ENCODE measurements at regions not wholly inside any gene's neighbourhood (a gene's known extent, or its start where the extent isn't known, plus 50 kb on each side); places are given as distances from the start of the nearest gene placed in this dataset.

GRCh38 chr2:67670747-67671183, 273.6 kb downstream of the ETAA1 start:
- H4K20me1 ChIP-seq (ENCODE audit: insufficient read depth, low read length), result no peaks in the 10 kb centered on the region
- Mint-ChIP-seq H3K27me3 (ENCODE audit: low read depth in 3 of 3) (peaks cover 0 to 6% (median 3%) of the 10 kb centered on the region in 3 donors), H3K36me3 (no peaks in the 10 kb centered on the region), H3K4me1 (no peaks in the 10 kb centered on the region), H3K27ac (no peak overlapping the region), H3K9me3 (peaks cover 0 to 3% (median 0%) of the 10 kb centered on the region in 7 donors), H3K4me3 (no peak overlapping the region)
- no peak overlapping the region for H3K4me2 ChIP-seq (replicated peaks; ENCODE audit: extremely low read depth, low read length, poor library complexity, severe bottlenecking)
- H3K9ac ChIP-seq (ENCODE audit: insufficient read depth, low read length, poor library complexity, severe bottlenecking), result no peak overlapping the region
- no peak for DNase-seq
- WGBS (ENCODE audit: insufficient coverage), result 89% methylated on average over 5 of the region's 6 CpGs
- H3K79me2 ChIP-seq (ENCODE audit: insufficient read depth, low read length), result no peaks in the 10 kb centered on the region
- H3K36me3 ChIP-seq (replicated peaks in 1 of 2; ENCODE audit: control insufficient read depth in 1 of 2, insufficient read depth in 2 of 2, low read length in 2 of 2), result no peaks in the 10 kb centered on the region
- no peaks in the 10 kb centered on the region for H3K4me1 ChIP-seq (ENCODE audit: control insufficient read depth in 1 of 2, insufficient read depth in 2 of 2, low read length in 2 of 2)
- no peak for TF ChIP-seq CTCF (IDR thresholded peaks at IDR 0.05)
- intact Hi-C loops (cut with micrococcal nuclease), result no loop called here
- no peak overlapping the region for H3K27ac ChIP-seq (ENCODE audit: low read depth in 1 of 2, low read length in 2 of 2)
- H3K4me3 ChIP-seq (replicated peaks in 1 of 3; ENCODE audit: low read depth in 2 of 3, low read length in 3 of 3), result no peak overlapping the region
- no peak overlapping the region for H2AFZ ChIP-seq (ENCODE audit: insufficient read depth, low read depth, low read length, poor library complexity, severe bottlenecking)
- no peaks in the 10 kb centered on the region for H3K27me3 ChIP-seq (ENCODE audit: control insufficient read depth in 2 of 2, insufficient read depth in 2 of 2, low read length in 2 of 2)
- no peaks in the 10 kb centered on the region for H3K9me3 ChIP-seq (replicated peaks in 1 of 2; ENCODE audit: control insufficient read depth in 1 of 2, insufficient read depth in 1 of 2, low read length in 2 of 2)

GRCh38 chr2:67671464-67672450, 274.6 kb downstream of the ETAA1 start:
- H3K9me3 ChIP-seq (replicated peaks in 1 of 2; ENCODE audit: control insufficient read depth in 1 of 2, insufficient read depth in 1 of 2, low read length in 2 of 2), result no peaks in the 10 kb centered on the region
- WGBS (ENCODE audit: insufficient coverage), result 89% methylated on average over 9 of the region's 10 CpGs
- Mint-ChIP-seq H3K27ac (no peak overlapping the region), H3K9me3 (peaks cover 0 to 3% (median 0%) of the 10 kb centered on the region in 7 donors), H3K27me3 (ENCODE audit: low read depth in 3 of 3) (peaks cover 0 to 1% (median 0%) of the 10 kb centered on the region in 3 donors), H3K36me3 (no peaks in the 10 kb centered on the region), H3K4me1 (no peaks in the 10 kb centered on the region), H3K4me3 (no peak overlapping the region)
- H3K79me2 ChIP-seq (ENCODE audit: insufficient read depth, low read length), result no peaks in the 10 kb centered on the region
- H3K4me3 ChIP-seq (replicated peaks in 1 of 3; ENCODE audit: low read depth in 2 of 3, low read length in 3 of 3), result no peak overlapping the region
- no peaks in the 10 kb centered on the region for H4K20me1 ChIP-seq (ENCODE audit: insufficient read depth, low read length)
- no peak for TF ChIP-seq CTCF (IDR thresholded peaks at IDR 0.05)
- H3K4me1 ChIP-seq (ENCODE audit: control insufficient read depth in 1 of 2, insufficient read depth in 2 of 2, low read length in 2 of 2), result no peaks in the 10 kb centered on the region
- H2AFZ ChIP-seq (ENCODE audit: insufficient read depth, low read depth, low read length, poor library complexity, severe bottlenecking), result no peak overlapping the region
- no peak overlapping the region for H3K9ac ChIP-seq (ENCODE audit: insufficient read depth, low read length, poor library complexity, severe bottlenecking)
- intact Hi-C loops (cut with micrococcal nuclease), result no loop called here
- no peak overlapping the region for H3K27ac ChIP-seq (ENCODE audit: low read depth in 1 of 2, low read length in 2 of 2)
- no peaks in the 10 kb centered on the region for H3K27me3 ChIP-seq (ENCODE audit: control insufficient read depth in 2 of 2, insufficient read depth in 2 of 2, low read length in 2 of 2)
- DNase-seq, result no peak
- H3K4me2 ChIP-seq (replicated peaks; ENCODE audit: extremely low read depth, low read length, poor library complexity, severe bottlenecking), result no peak overlapping the region
- no peaks in the 10 kb centered on the region for H3K36me3 ChIP-seq (replicated peaks in 1 of 2; ENCODE audit: control insufficient read depth in 1 of 2, insufficient read depth in 2 of 2, low read length in 2 of 2)
